Hepatocyte (in vitro differentiated cells): ENCODE measurements at regions not wholly inside any gene's neighbourhood (a gene's known extent, or its start where the extent isn't known, plus 50 kb on each side); places are given as distances from the start of the nearest gene placed in this dataset.

Experiments
- DNase-seq: peaks from one replicate; pipeline ENCODE4 v3.0.0-alpha.2; 2016; ENCODE audit warnings: low spot score
- H2AFZ ChIP-seq: fragments of 200-600 bp; sonication (generic); 2 replicates; pipeline ENCODE4 v1.6.0; 2016; ENCODE audit warnings: antibody characterized with exemption, mild to moderate bottlenecking
- H3K27ac ChIP-seq: fragments of 200-600 bp; sonication (generic); 2 replicates; pipeline ENCODE4 v1.5.1; 2016; ENCODE audit warnings: mild to moderate bottlenecking
- H3K27me3 ChIP-seq: fragments of 200-600 bp; sonication (generic); 2 replicates; pipeline ENCODE4 v1.6.1; 2016
- H3K36me3 ChIP-seq: fragments of 200-600 bp; sonication (generic); replicated peaks from 2 replicates; pipeline ENCODE4 v1.5.1; 2016; ENCODE audit warnings: low read depth; ENCODE audit not compliant: insufficient read depth
- H3K4me1 ChIP-seq: fragments of 200-600 bp; sonication (generic); 2 replicates; pipeline ENCODE4 v1.5.1; 2016; ENCODE audit warnings: mild to moderate bottlenecking, moderate library complexity; ENCODE audit not compliant: insufficient read depth
- H3K4me2 ChIP-seq: fragments of 200-600 bp; sonication (generic); 2 replicates; pipeline ENCODE4 v1.6.0; 2016
- H3K4me3 ChIP-seq: fragments of 200-600 bp; sonication (generic); 2 replicates; pipeline ENCODE4 v1.5.1; 2016; ENCODE audit warnings: mild to moderate bottlenecking
- H3K79me2 ChIP-seq: fragments of 200-600 bp; sonication (generic); 2 replicates; pipeline ENCODE4 v1.6.0; 2017; ENCODE audit warnings: mild to moderate bottlenecking
- H3K9me2 ChIP-seq: fragments of 200-600 bp; sonication (generic); replicated peaks from 2 replicates; pipeline ENCODE4 v1.6.0; 2017; ENCODE audit warnings: mild to moderate bottlenecking; ENCODE audit not compliant: insufficient read depth
- H3K9me3 ChIP-seq: fragments of 200-600 bp; sonication (generic); 2 replicates; pipeline ENCODE4 v1.5.1; 2016; ENCODE audit warnings: low read depth, mild to moderate bottlenecking
- H4K20me1 ChIP-seq: fragments of 200-600 bp; sonication (generic); 2 replicates; pipeline ENCODE4 v1.6.0; 2016; ENCODE audit warnings: mild to moderate bottlenecking; ENCODE audit not compliant: insufficient read depth, poor library complexity, severe bottlenecking
- EZH2 ChIP-seq: fragments of 200-600 bp; sonication (generic); IDR thresholded peaks from 2 replicates; pipeline ENCODE4 v1.6.1; 2016; ENCODE audit warnings: antibody characterized with exemption, mild to moderate bottlenecking, borderline replicate concordance
- EZH2phosphoT487 ChIP-seq: fragments of 200-600 bp; sonication (generic); IDR thresholded peaks from one replicate; pipeline ENCODE4 v1.6.1; 2018; ENCODE audit warnings: antibody characterized with exemption, mild to moderate bottlenecking, low read depth, moderate library complexity; ENCODE audit not compliant: unreplicated experiment, severe bottlenecking
- WGBS: methylation state at CpG from one replicate; pipeline ENCODE4 v1.1.6; 2016; ENCODE audit warnings: low lambda C conversion rate; ENCODE audit errors: missing lambda C conversion rate; 5-methylcytosine and 5-hydroxymethylcytosine counted together
- TF ChIP-seq, protein P1 (sequence below): fragments of 200-600 bp; sonication (generic); IDR thresholded peaks from 2 replicates; pipeline ENCODE4 v1.5.1; 2016; ENCODE audit warnings: antibody characterized with exemption, mild to moderate bottlenecking; ENCODE audit not compliant: poor library complexity

DNA sequence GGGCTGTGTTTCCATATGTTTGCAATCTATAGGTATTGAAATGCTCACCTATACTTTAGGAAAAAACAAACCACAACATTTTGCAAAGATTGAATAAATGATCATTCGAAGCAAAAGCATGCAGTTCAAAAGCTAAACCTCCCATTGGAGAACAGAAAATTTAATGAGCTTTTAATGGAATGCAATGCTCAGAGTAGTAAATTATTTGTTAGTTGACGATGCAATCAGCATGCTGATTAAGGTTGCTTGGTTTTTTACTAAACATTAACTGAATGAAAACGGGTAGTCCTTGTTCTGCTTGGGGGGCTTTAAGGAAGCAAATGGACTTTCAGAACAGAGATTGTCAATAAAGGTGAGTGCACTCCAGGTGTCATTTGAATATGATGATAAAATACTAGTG is 123.3 kb upstream of the TMEM161B start:
- Histone ChIP-seq H3K9me3 (no peaks in the 10 kb centered on the region), H3K4me3 (no peak overlapping the region), H2AFZ (no peak overlapping the region), H3K4me2 (no peak overlapping the region), H3K4me1 (no peaks in the 10 kb centered on the region), H3K36me3 (no peaks in the 10 kb centered on the region), H3K27ac (no peak overlapping the region), H4K20me1 (no peaks in the 10 kb centered on the region), H3K9me2 (no peaks in the 10 kb centered on the region), H3K79me2 (no peaks in the 10 kb centered on the region), H3K27me3 (peaks cover 25% of the 10 kb centered on the region)
- no peak for DNase-seq
- 43% methylated on average over 3 of the region's 3 CpGs for WGBS
- TF ChIP-seq EZH2: no peak
- TF ChIP-seq, protein P1, sequence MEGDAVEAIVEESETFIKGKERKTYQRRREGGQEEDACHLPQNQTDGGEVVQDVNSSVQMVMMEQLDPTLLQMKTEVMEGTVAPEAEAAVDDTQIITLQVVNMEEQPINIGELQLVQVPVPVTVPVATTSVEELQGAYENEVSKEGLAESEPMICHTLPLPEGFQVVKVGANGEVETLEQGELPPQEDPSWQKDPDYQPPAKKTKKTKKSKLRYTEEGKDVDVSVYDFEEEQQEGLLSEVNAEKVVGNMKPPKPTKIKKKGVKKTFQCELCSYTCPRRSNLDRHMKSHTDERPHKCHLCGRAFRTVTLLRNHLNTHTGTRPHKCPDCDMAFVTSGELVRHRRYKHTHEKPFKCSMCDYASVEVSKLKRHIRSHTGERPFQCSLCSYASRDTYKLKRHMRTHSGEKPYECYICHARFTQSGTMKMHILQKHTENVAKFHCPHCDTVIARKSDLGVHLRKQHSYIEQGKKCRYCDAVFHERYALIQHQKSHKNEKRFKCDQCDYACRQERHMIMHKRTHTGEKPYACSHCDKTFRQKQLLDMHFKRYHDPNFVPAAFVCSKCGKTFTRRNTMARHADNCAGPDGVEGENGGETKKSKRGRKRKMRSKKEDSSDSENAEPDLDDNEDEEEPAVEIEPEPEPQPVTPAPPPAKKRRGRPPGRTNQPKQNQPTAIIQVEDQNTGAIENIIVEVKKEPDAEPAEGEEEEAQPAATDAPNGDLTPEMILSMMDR: no peak
- TF ChIP-seq EZH2phosphoT487: no peak

DNA sequence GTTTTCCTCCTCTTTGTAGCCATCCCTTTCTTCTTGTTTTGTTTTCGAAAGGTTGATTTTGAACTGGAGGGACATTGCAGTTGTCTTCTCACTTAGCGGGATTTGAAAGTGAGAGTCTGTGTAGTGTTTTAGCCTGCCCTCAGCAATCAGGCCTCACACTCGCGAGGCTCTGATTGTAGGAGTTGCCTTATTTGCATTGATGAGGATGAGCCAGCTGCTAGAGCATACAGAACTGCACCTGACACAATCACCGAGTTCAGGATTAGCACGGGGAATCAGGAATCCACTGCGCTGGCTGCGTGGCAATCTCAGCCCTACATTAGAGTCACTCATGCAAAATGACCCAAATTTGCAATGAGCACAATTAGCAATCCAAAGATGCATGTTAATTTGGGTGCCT is 122.5 kb upstream of the TMEM161B start:
- H4K20me1 ChIP-seq: no peaks in the 10 kb centered on the region
- H3K9me3 ChIP-seq: no peaks in the 10 kb centered on the region
- TF ChIP-seq EZH2phosphoT487 (no peak), EZH2 (no peak)
- no peaks in the 10 kb centered on the region for H3K9me2 ChIP-seq
- no peaks in the 10 kb centered on the region for H3K4me1 ChIP-seq
- peaks cover 28% of the 10 kb centered on the region for H3K27me3 ChIP-seq
- no peak overlapping the region for H3K4me2 ChIP-seq
- no peak overlapping the region for H3K4me3 ChIP-seq
- H3K79me2 ChIP-seq: no peaks in the 10 kb centered on the region
- no peaks in the 10 kb centered on the region for H3K36me3 ChIP-seq
- H2AFZ ChIP-seq: no peak overlapping the region
- DNase-seq: no peak
- WGBS: 55% methylated on average over 8 of the region's 8 CpGs
- no peak overlapping the region for H3K27ac ChIP-seq

DNA sequence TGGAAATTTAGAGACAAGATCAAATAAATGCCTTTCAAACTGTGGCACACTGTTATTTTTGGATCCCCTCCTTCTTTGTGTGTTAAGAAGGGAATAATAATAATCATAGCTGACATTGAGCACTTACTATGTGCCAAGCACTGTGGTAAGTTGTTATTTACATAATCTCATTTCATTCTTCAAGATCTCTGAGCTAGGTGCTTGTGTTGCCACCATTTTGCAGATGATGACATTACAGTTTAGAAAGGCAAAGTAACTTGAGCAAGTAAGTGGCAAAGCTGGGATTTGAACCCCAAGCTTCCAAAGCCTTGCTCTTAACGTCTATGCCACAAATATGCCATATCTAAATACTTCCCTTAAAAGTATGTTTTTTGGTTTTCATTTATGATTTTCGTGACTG is 121.8 kb upstream of the TMEM161B start:
- Histone ChIP-seq H3K4me2 (no peak overlapping the region), H3K79me2 (no peaks in the 10 kb centered on the region), H3K27ac (no peak overlapping the region), H3K4me3 (no peak overlapping the region), H4K20me1 (no peaks in the 10 kb centered on the region), H3K9me3 (no peaks in the 10 kb centered on the region), H3K4me1 (no peaks in the 10 kb centered on the region), H3K27me3 (peaks cover 25% of the 10 kb centered on the region), H2AFZ (no peak overlapping the region), H3K9me2 (no peaks in the 10 kb centered on the region), H3K36me3 (no peaks in the 10 kb centered on the region)
- 78% methylated on average over 2 of the region's 2 CpGs for WGBS
- DNase-seq: no peak
- no peak for TF ChIP-seq EZH2phosphoT487
- TF ChIP-seq EZH2: no peak
- TF ChIP-seq, protein P1: no peak

DNA sequence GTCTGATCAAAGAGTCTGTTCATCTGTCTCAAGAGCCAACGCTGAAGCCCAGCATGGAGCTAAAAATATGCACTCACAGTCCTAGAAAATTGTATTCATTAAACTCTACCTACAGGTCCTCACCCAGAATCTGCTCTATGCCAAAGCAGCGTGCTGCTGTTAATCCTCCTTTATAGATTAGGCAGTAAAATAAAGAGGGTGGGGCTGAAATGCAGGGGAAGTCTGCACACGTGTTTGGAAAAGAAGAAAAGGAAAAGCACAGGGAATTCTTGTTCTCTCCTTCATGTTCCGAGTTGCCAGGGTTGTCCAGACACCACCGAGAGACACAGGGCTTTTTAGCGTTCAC is 121.4 kb upstream of the TMEM161B start:
- Histone ChIP-seq H4K20me1 (no peaks in the 10 kb centered on the region), H3K9me2 (no peaks in the 10 kb centered on the region), H3K27me3 (peaks cover 21% of the 10 kb centered on the region), H3K4me2 (no peak overlapping the region), H3K79me2 (no peaks in the 10 kb centered on the region), H3K9me3 (no peaks in the 10 kb centered on the region), H3K36me3 (no peaks in the 10 kb centered on the region), H3K27ac (no peak overlapping the region), H2AFZ (no peak overlapping the region), H3K4me1 (no peaks in the 10 kb centered on the region), H3K4me3 (no peak overlapping the region)
- TF ChIP-seq, protein P1: no peak
- DNase-seq: no peak
- WGBS: 51% methylated on average over 6 of the region's 6 CpGs
